HCT116 (cell line): ENCODE measurements at regions not wholly inside any gene's neighbourhood (a gene's known extent, or its start where the extent isn't known, plus 50 kb on each side); places are given as distances from the start of the nearest gene placed in this dataset.
"Not testable (repeated sequence)": the region's sequence is repeated elsewhere in the genome, so short reads cannot be mapped to it uniquely, and the experiment has no call there.

Source experiments
- ATAC-seq: fragments of 200-7000 bp; cut with Tn5 transposase; 2 replicates; pipeline ENCODE4 v1.9.1; 2020; ENCODE audit warnings: mild to moderate bottlenecking, moderate library complexity
- BruUV-seq: library from RNA; stranded (reverse); fragments of 400-500 nt; replicated peaks from 2 replicates; lab custom pipeline; 2021; lab: Mats Ljungman, UMichigan
- CTCF ChIA-PET: fragments of 300-600 bp; sonication (Branson Sonifier 250); formaldehyde crosslinking; loops from one replicate; lab custom pipeline; 2021; ENCODE audit warnings: antibody characterized with exemption; lab: Charles Lee
- POLR2A ChIA-PET: fragments of 300-600, 350-600 bp; sonication (Branson Sonifier 250); formaldehyde crosslinking; loops from one replicate; lab custom pipeline; 2021; ENCODE audit warnings: antibody characterized with exemption; lab: Charles Lee
- RAD21 ChIA-PET, 2 experiments: fragments of 300-600 bp; sonication (Branson Sonifier 250); formaldehyde crosslinking; loops; one replicate each; lab custom pipeline; 2023; ENCODE audit warnings: low total read pairs in 2 of 2; ENCODE audit not compliant: uncharacterized antibody in 2 of 2, unreplicated experiment in 2 of 2, low non-redundant PET in 1 of 2; lab: Charles Lee
- DNase-seq: peaks from one replicate; pipeline ENCODE4 v3.0.0-alpha.2; 2010; ENCODE audit warnings: low read depth, low spot score
- H2AFZ ChIP-seq: fragments of 200-600 bp; shearing (Covaris generic), sonication (generic); 2 replicates; pipeline ENCODE4 v1.6.1; 2017; ENCODE audit warnings: low read depth, mixed run types, mixed read lengths, antibody characterized with exemption, low read length; ENCODE audit not compliant: poor library complexity, severe bottlenecking
- H3K27ac ChIP-seq: 2 replicates; pipeline ENCODE4 v1.5.1; 2012; ENCODE audit warnings: low read depth, low read length
- H3K27me3 ChIP-seq: fragments of 200-600 bp; sonication (generic); 2 replicates; pipeline ENCODE4 v1.6.1; 2016; ENCODE audit warnings: mixed run types, low read length, mixed read lengths; ENCODE audit not compliant: insufficient read depth
- H3K36me3 ChIP-seq, 2 experiments: fragments of 200-500 bp in 1 of 2; fragments of 200-600 bp in 1 of 2; sonication (Bioruptor generic) in 1 of 2; sonication (generic) in 1 of 2; 2 replicates each; pipeline versions ENCODE4 v1.5.1 to v1.6.1; 2014 to 2016; ENCODE audit warnings: low read length in 2 of 2, inconsistent platforms in 1 of 2, mixed read lengths in 1 of 2, mixed run types in 1 of 2; ENCODE audit not compliant: insufficient read depth in 2 of 2, control insufficient read depth in 1 of 2
- H3K4me1 ChIP-seq, 2 experiments: fragments of 200-600 bp in 1 of 2; sonication (generic) in 1 of 2; 2 replicates each; pipeline versions ENCODE4 v1.5.1 to v1.6.1; 2012 to 2017; ENCODE audit warnings: low read length in 2 of 2, inconsistent platforms in 1 of 2, mild to moderate bottlenecking in 1 of 2, mixed read lengths in 1 of 2, mixed run types in 1 of 2, moderate library complexity in 1 of 2; ENCODE audit not compliant: insufficient read depth in 2 of 2, control insufficient read depth in 1 of 2
- H3K4me2 ChIP-seq: fragments of 200-600 bp; sonication (generic); 2 replicates; pipeline ENCODE4 v1.6.1; 2017; ENCODE audit warnings: mixed run types, low read length, mixed read lengths
- H3K4me3 ChIP-seq, 2 experiments: fragments of 200-600 bp in 1 of 2; sonication (generic) in 1 of 2; replicated peaks in 1 of 2; 2 replicates each; pipeline ENCODE4 v1.5.1; 2011 to 2016; ENCODE audit warnings: low read length in 2 of 2, control low read depth in 1 of 2, low read depth in 1 of 2, mild to moderate bottlenecking in 1 of 2, mixed read lengths in 1 of 2, mixed run types in 1 of 2
- H3K79me2 ChIP-seq: fragments of 200-600 bp; sonication (generic); 2 replicates; pipeline ENCODE4 v1.6.1; 2017; ENCODE audit warnings: mild to moderate bottlenecking, mixed run types, low read length, moderate library complexity, mixed read lengths; ENCODE audit not compliant: insufficient read depth
- H3K9ac ChIP-seq: fragments of 200-600 bp; sonication (generic); 2 replicates; pipeline ENCODE4 v1.6.1; 2016; ENCODE audit warnings: low read length, mixed read lengths
- H3K9me2 ChIP-seq: fragments of 200-600 bp; sonication (generic), shearing (Covaris generic); 2 replicates; pipeline ENCODE4 v1.6.1; 2017; ENCODE audit warnings: mixed run types, mild to moderate bottlenecking, moderate library complexity; ENCODE audit not compliant: insufficient read depth
- H3K9me3 ChIP-seq, 2 experiments: fragments of 200-500 bp in 1 of 2; fragments of 200-600 bp in 1 of 2; sonication (Bioruptor generic) in 1 of 2; sonication (generic) in 1 of 2; 2 replicates each; pipeline ENCODE4 v1.6.1; 2014 to 2017; ENCODE audit warnings: low read length in 2 of 2, mixed read lengths in 2 of 2, inconsistent platforms in 1 of 2, low read depth in 1 of 2, mild to moderate bottlenecking in 1 of 2, mixed run types in 1 of 2, moderate library complexity in 1 of 2; ENCODE audit not compliant: control insufficient read depth in 1 of 2, insufficient read depth in 1 of 2
- H4K20me1 ChIP-seq: fragments of 200-600 bp; sonication (generic), shearing (Covaris generic); 2 replicates; pipeline ENCODE4 v1.6.1; 2017; ENCODE audit warnings: mixed run types, mild to moderate bottlenecking, moderate library complexity; ENCODE audit not compliant: insufficient read depth
- CTCF ChIP-seq, 3 experiments: fragments of 200-600 bp in 1 of 3; sonication (generic) in 1 of 3; IDR thresholded peaks in 2 of 3; conservative IDR thresholded peaks in 1 of 3; 2 replicates each; pipeline ENCODE4 v1.5.1; 2012 to 2017; ENCODE audit warnings: low read depth in 2 of 3, low read length in 2 of 3, antibody characterized with exemption in 1 of 3, borderline replicate concordance in 1 of 3, control low read depth in 1 of 3, mild to moderate bottlenecking in 1 of 3, mixed read lengths in 1 of 3, mixed run types in 1 of 3, moderate library complexity in 1 of 3; ENCODE audit not compliant: insufficient read depth in 1 of 3
- ELF1 ChIP-seq: IDR thresholded peaks from 2 replicates; pipeline ENCODE4 v1.6.1; 2012; ENCODE audit warnings: low read depth, borderline replicate concordance
- POLR2A ChIP-seq: IDR thresholded peaks from 2 replicates; pipeline ENCODE4 v1.7.0; 2011; ENCODE audit warnings: borderline replicate concordance; ENCODE audit not compliant: insufficient read depth, insufficient read length; ENCODE audit errors: extremely low read depth
- RAD21 ChIP-seq: IDR thresholded peaks from 2 replicates; pipeline ENCODE4 v1.6.1; 2012; ENCODE audit warnings: low read depth, mild to moderate bottlenecking
- TCF7L2 ChIP-seq: IDR thresholded peaks from 2 replicates; pipeline ENCODE4 v1.7.0; 2011; ENCODE audit warnings: borderline replicate concordance, inconsistent platforms; ENCODE audit not compliant: insufficient read depth, insufficient read length; ENCODE audit errors: extremely low read depth
- intact Hi-C: fragments of 100-400 bp; cut with micrococcal nuclease; formaldehyde crosslinking; loops from 2 replicates; pipeline ENCODE4 v1.10.0; 2022

DNA sequence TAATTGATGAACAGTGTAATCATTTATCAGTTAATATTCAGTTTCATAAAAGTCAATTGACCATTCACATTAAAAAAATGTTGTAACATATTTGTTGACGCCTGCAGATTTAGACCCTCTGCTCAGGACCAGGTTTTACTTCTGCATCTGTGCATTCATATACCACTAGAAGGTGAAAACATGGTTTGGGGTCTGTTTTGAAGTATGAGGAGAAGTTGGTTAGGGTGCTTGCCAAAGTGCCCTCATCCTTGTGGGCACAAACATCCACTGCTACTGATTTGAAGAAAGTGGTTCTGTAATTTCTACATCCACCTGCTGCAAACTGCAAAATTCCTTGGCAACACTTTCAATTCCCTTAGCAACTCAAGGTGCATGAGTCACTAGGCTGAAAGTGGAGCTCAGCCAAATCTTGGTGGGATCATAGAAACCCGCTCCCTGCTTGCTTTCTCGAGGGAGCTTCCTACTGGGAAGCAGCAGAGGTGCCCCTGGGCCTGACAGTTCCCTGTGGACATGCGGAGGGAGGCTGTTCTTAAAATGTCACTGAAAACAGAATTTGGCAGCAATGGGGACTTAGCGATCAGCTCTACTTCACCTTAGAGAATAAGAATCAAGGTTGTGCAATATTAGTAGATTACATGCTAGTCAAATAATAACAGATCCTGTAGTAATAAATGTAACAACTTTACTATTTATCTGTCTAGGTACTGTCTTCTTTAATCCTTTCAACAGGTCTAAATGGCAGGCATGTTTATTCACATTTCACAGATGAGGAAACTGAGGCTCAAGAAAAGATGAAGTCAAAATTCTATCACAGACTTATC lies 301.0 kb upstream of the TBL1XR1 start:
- Histone ChIP-seq H2AFZ (no peak overlapping the region), H3K9me3 (no peaks in the 10 kb centered on the region), H3K4me3 (no peak overlapping the region), H3K4me1 (0 out of 4 replicates have a peak, but pooled peaks cover 0 to 2% of the 10 kb centered on the region in 2 experiments), H3K9me2 (no peaks in the 10 kb centered on the region), H3K27me3 (no peaks in the 10 kb centered on the region), H3K27ac (no peak overlapping the region), H3K36me3 (no peaks in the 10 kb centered on the region), H3K79me2 (no peaks in the 10 kb centered on the region), H3K4me2 (no peak overlapping the region), H4K20me1 (no peaks in the 10 kb centered on the region), H3K9ac (no peak overlapping the region)
- ChIA-PET POLR2A (no interaction called here), CTCF (no interaction called here), RAD21 (no interaction called here)
- intact Hi-C loops: no loop called here
- ATAC-seq (no peak), DNase-seq (no peak)
- no TSS peak for BruUV-seq
- TF ChIP-seq POLR2A (no peak), ELF1 (no peak), RAD21 (no peak), TCF7L2 (peak; percentile 38), CTCF (IDR thresholded peaks at IDR 0.05 in 2 of 3, conservative IDR thresholded peaks at IDR 0.05 in 1 of 3; ENCODE audit: borderline replicate concordance in 1 of 3, insufficient read depth in 1 of 3, low read depth in 2 of 3, low read length in 2 of 3) (no peak)

DNA sequence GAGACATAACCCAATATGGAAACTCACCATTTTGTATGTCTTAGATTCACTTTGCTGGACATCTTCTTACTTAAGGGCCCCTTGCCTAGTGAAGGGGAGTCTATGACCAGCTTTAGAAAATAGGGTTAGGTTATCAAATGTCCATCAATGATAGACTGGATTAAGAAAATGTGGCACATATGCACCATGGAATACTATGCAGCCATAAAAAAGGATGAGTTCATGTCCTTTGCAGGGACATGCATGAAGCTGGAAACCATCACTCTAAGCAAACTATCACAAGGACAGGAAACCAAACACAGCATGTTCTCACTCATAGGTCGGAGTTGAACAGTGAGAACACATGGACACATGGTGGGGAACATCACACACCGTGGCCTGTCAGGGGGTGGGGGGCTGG lies 301.8 kb upstream of the TBL1XR1 start:
- CTCF ChIA-PET, H3K9me3 ChIP-seq, H3K27me3 ChIP-seq, H3K4me2 ChIP-seq, H3K79me2 ChIP-seq, H3K9me2 ChIP-seq, ATAC-seq, POLR2A ChIA-PET, RAD21 ChIA-PET, H3K36me3 ChIP-seq, intact Hi-C loops, BruUV-seq, H3K4me3 ChIP-seq, DNase-seq, H4K20me1 ChIP-seq, H3K4me1 ChIP-seq, H2AFZ ChIP-seq, H3K27ac ChIP-seq, H3K9ac ChIP-seq: not testable (repeated sequence)
